Peyer's patch (tissue), 4 donors: ENCODE measurements at regions not wholly inside any gene's neighbourhood (a gene's known extent, or its start where the extent isn't known, plus 50 kb on each side); places are given as distances from the start of the nearest gene placed in this dataset.

Experiments
- CTCF ChIP-seq, 6 experiments: fragments of 450-650 bp in 4 of 6; fragments of 200-600 bp in 2 of 6; sonication (generic) in 1 of 6; IDR thresholded peaks; one replicate each; pipeline ENCODE4 v1.5.1; 2017 to 2019; ENCODE audit warnings: antibody characterized with exemption in 6 of 6, mild to moderate bottlenecking in 3 of 6, moderate library complexity in 1 of 6
- POLR2A ChIP-seq, 2 donors: fragments of 450-650 bp; IDR thresholded peaks; one replicate each; pipeline ENCODE4 v1.5.1; 2017; ENCODE audit warnings: antibody characterized with exemption in 2 of 2, mild to moderate bottlenecking in 2 of 2, moderate library complexity in 2 of 2

- no peak for TF ChIP-seq CTCF (IDR thresholded peaks at IDR 0.05)
- TF ChIP-seq POLR2A (IDR thresholded peaks at IDR 0.05): no peak
These were observed 78.8 kb upstream of the NSMCE3 start for GRCh38 chr15:29348336-29348914.
